OCI-LY7 (cell line): ENCODE measurements at regions not wholly inside any gene's neighbourhood (a gene's known extent, or its start where the extent isn't known, plus 50 kb on each side); places are given as distances from the start of the nearest gene placed in this dataset.
A peak's percentile ranks its signal among the peaks of the same experiment; 100 is the strongest.

Experiments used
- BruUV-seq: library from RNA; stranded (reverse); fragments of 400-500 nt; replicated peaks from 2 replicates; lab custom pipeline; 2021; lab: Mats Ljungman, UMichigan
- CTCF ChIA-PET: fragments of 300-600 bp; sonication (Branson Sonifier 250); formaldehyde crosslinking; loops from one replicate; lab custom pipeline; 2022; ENCODE audit warnings: antibody characterized with exemption; ENCODE audit not compliant: unreplicated experiment; lab: Charles Lee
- POLR2A ChIA-PET: fragments of 300-600 bp; sonication (Branson Sonifier 250); formaldehyde crosslinking; loops from one replicate; lab custom pipeline; 2022; ENCODE audit warnings: antibody characterized with exemption; lab: Charles Lee
- DNase-seq: peaks from one replicate; pipeline ENCODE4 v3.0.0-alpha.2; 2015; ENCODE audit warnings: low spot score
- H2AFZ ChIP-seq: fragments of 200-600 bp; sonication (generic), shearing (Covaris generic); 2 replicates; pipeline ENCODE4 v1.6.1; 2014; ENCODE audit warnings: mild to moderate bottlenecking, antibody characterized with exemption, low read length, moderate library complexity
- H3K27ac ChIP-seq: fragments of 200-600 bp; sonication (generic); 2 replicates; pipeline ENCODE4 v1.5.1; 2014; ENCODE audit warnings: mixed run types, low read depth, mild to moderate bottlenecking, moderate library complexity, low read length, inconsistent platforms; ENCODE audit not compliant: poor library complexity, severe bottlenecking
- H3K36me3 ChIP-seq: fragments of 200-600 bp; sonication (generic); 2 replicates; pipeline ENCODE4 v1.6.1; 2014; ENCODE audit warnings: mild to moderate bottlenecking, antibody characterized with exemption, low read length, moderate library complexity, mixed read lengths; ENCODE audit not compliant: insufficient read depth
- H3K4me1 ChIP-seq: fragments of 200-600 bp; sonication (generic); 2 replicates; pipeline ENCODE4 v1.5.1; 2014; ENCODE audit warnings: mild to moderate bottlenecking, low read length; ENCODE audit not compliant: insufficient read depth, poor library complexity, severe bottlenecking
- H3K4me2 ChIP-seq: fragments of 200-600 bp; sonication (generic); 2 replicates; pipeline ENCODE4 v1.6.1; 2014; ENCODE audit warnings: mild to moderate bottlenecking, low read length
- H3K4me3 ChIP-seq: fragments of 200-600 bp; sonication (generic); 2 replicates; pipeline ENCODE4 v1.5.1; 2014; ENCODE audit warnings: mild to moderate bottlenecking, low read depth, low read length; ENCODE audit not compliant: poor library complexity, severe bottlenecking
- H3K79me2 ChIP-seq: fragments of 200-600 bp; sonication (generic); 2 replicates; pipeline ENCODE4 v1.6.1; 2016; ENCODE audit warnings: low read depth, mild to moderate bottlenecking, low read length, moderate library complexity, mixed read lengths; ENCODE audit not compliant: insufficient read depth
- H3K9me2 ChIP-seq: fragments of 200-600 bp; sonication (generic); 2 replicates; pipeline ENCODE4 v1.6.1; 2016; ENCODE audit warnings: mild to moderate bottlenecking, low read length, mixed read lengths; ENCODE audit not compliant: insufficient read depth
- H3K9me3 ChIP-seq: fragments of 200-600 bp; sonication (generic); 2 replicates; pipeline ENCODE4 v1.6.1; 2014; ENCODE audit warnings: mild to moderate bottlenecking, mixed run types, low read length, mixed read lengths
- H4K20me1 ChIP-seq: fragments of 200-600 bp; sonication (generic); 2 replicates; pipeline ENCODE4 v1.6.1; 2014; ENCODE audit warnings: mild to moderate bottlenecking, antibody characterized with exemption, low read length, moderate library complexity, mixed read lengths; ENCODE audit not compliant: insufficient read depth
- EZH2phosphoT487 ChIP-seq: fragments of 200-600 bp; sonication (generic); IDR thresholded peaks from 2 replicates; pipeline ENCODE4 v1.6.1; 2018; ENCODE audit warnings: low read depth, borderline replicate concordance, mild to moderate bottlenecking, mixed run types, antibody characterized with exemption, low read length, moderate library complexity, mixed read lengths
- intact Hi-C: fragments of 100-400 bp; cut with micrococcal nuclease; formaldehyde crosslinking; loops from one replicate; pipeline ENCODE4 v1.10.0; 2022; ENCODE audit not compliant: unreplicated experiment
- TF ChIP-seq, protein P1 (sequence below): fragments of 200-600 bp; sonication (generic); conservative IDR thresholded peaks from 2 replicates; pipeline ENCODE4 v1.5.1; 2014; ENCODE audit warnings: mild to moderate bottlenecking, antibody characterized with exemption, low read length, moderate library complexity, mixed read lengths

DNA sequence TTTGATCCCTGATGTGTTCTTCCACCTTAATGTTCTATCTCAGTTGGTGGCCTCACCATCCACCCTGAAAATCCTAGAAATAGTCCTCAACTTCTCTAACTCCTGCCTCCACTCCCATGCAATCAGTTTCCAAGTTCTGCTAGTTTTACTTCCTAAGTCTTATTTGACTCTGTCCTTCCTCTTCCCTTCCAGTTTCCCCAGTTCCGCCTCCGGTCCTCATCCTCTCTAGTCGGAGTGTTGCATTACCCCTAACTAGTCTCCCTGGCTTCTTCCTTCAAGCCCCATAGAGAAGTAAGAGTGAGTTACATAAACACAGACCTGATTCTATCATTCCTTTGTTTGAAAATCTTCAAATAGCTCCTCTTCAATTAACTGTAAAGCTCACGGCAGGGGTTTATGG lies 236.5 kb downstream of the GXYLT1 start:
- no peaks in the 10 kb centered on the region for H4K20me1 ChIP-seq
- H3K79me2 ChIP-seq: no peaks in the 10 kb centered on the region
- intact Hi-C loops: no loop called here
- H3K4me3 ChIP-seq: no peak overlapping the region
- H2AFZ ChIP-seq: 0 out of 2 replicates have a peak overlapping the region, but pooled peaks have one; percentile 12
- no peaks in the 10 kb centered on the region for H3K4me1 ChIP-seq
- no peak overlapping the region for H3K27ac ChIP-seq
- DNase-seq: no peak
- no TSS peak for BruUV-seq
- CTCF ChIA-PET: no interaction called here
- TF ChIP-seq EZH2phosphoT487: no peak
- TF ChIP-seq, protein P1, sequence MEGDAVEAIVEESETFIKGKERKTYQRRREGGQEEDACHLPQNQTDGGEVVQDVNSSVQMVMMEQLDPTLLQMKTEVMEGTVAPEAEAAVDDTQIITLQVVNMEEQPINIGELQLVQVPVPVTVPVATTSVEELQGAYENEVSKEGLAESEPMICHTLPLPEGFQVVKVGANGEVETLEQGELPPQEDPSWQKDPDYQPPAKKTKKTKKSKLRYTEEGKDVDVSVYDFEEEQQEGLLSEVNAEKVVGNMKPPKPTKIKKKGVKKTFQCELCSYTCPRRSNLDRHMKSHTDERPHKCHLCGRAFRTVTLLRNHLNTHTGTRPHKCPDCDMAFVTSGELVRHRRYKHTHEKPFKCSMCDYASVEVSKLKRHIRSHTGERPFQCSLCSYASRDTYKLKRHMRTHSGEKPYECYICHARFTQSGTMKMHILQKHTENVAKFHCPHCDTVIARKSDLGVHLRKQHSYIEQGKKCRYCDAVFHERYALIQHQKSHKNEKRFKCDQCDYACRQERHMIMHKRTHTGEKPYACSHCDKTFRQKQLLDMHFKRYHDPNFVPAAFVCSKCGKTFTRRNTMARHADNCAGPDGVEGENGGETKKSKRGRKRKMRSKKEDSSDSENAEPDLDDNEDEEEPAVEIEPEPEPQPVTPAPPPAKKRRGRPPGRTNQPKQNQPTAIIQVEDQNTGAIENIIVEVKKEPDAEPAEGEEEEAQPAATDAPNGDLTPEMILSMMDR: no peak
- POLR2A ChIA-PET: interaction anchor here (0.6 kb wide), 1 partner anchor 9 kb away, joined by 3 read pairs; no protein-coding TSS in a partner anchor
- H3K9me2 ChIP-seq: no peaks in the 10 kb centered on the region
- no peaks in the 10 kb centered on the region for H3K36me3 ChIP-seq
- H3K9me3 ChIP-seq: no peaks in the 10 kb centered on the region
- no peak overlapping the region for H3K4me2 ChIP-seq

DNA sequence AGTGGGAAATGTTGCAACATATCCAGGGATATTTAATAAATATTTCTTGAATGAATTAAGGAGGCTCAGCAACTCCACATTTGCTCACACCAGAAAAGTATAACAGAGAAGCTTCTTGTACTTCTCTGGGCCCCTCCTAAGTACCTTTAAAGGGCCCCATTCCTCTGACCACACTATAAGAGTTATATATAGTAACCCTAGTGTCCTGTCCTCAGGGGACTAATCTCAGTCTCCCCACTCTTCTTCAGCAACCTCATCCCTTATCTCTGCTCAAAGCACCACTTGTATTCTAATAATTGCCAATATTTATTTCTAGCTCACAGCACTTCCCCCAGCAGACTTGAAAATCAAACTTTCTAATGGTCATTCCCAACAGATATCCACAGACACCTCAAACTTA lies 237.1 kb downstream of the GXYLT1 start:
- no peaks in the 10 kb centered on the region for H3K4me1 ChIP-seq
- H3K4me3 ChIP-seq: no peak overlapping the region
- H4K20me1 ChIP-seq: no peaks in the 10 kb centered on the region
- H3K79me2 ChIP-seq: no peaks in the 10 kb centered on the region
- CTCF ChIA-PET: no interaction called here
- H3K4me2 ChIP-seq: no peak overlapping the region
- H3K36me3 ChIP-seq: no peaks in the 10 kb centered on the region
- no peak for DNase-seq
- no peaks in the 10 kb centered on the region for H3K9me3 ChIP-seq
- POLR2A ChIA-PET: interaction anchor here (0.6 kb wide), 1 partner anchor 600 kb away, joined by 3 read pairs; no protein-coding TSS in a partner anchor
- intact Hi-C loops: no loop called here
- no peaks in the 10 kb centered on the region for H3K9me2 ChIP-seq
- TF ChIP-seq, protein P1: no peak
- TF ChIP-seq EZH2phosphoT487: no peak
- no peak overlapping the region for H2AFZ ChIP-seq
- no TSS peak for BruUV-seq
- no peak overlapping the region for H3K27ac ChIP-seq

DNA sequence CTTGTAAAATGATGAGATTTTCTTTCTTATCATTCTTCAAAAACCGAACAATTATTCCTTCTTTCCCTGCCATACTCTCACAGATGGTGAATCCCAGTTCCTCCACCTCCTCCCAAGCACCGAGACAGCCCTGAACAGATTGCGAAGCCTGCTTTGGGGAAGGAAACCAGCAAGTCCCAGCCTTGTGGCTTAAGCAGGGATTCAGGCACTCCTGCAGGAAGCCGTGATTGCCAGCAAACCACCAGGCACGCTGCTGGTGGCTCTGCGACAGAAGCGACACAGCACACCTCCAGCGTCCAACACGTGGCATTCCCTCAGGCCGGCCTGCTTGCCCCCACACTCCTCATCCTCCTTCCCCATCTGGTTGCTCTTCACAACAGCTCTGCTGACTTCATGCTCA lies 237.7 kb downstream of the GXYLT1 start:
- ChIA-PET CTCF (no interaction called here), POLR2A (no interaction called here)
- BruUV-seq: no TSS peak
- H3K9me3 ChIP-seq: no peaks in the 10 kb centered on the region
- no peaks in the 10 kb centered on the region for H3K36me3 ChIP-seq
- no peak overlapping the region for H3K4me2 ChIP-seq
- no peaks in the 10 kb centered on the region for H3K79me2 ChIP-seq
- H3K4me3 ChIP-seq: no peak overlapping the region
- no peak for TF ChIP-seq EZH2phosphoT487
- TF ChIP-seq, protein P1: no peak
- H4K20me1 ChIP-seq: no peaks in the 10 kb centered on the region
- no peak for DNase-seq
- intact Hi-C loops: no loop called here
- no peaks in the 10 kb centered on the region for H3K9me2 ChIP-seq
- no peak overlapping the region for H2AFZ ChIP-seq
- H3K27ac ChIP-seq: no peak overlapping the region
- H3K4me1 ChIP-seq: no peaks in the 10 kb centered on the region
